Esophagus muscularis mucosa (tissue), 4 donors: ENCODE measurements at regions not wholly inside any gene's neighbourhood (a gene's known extent, or its start where the extent isn't known, plus 50 kb on each side); places are given as distances from the start of the nearest gene placed in this dataset.

Experiments
- DNase-seq: peaks from one replicate; pipeline ENCODE4 v3.0.0-alpha.2; 2017; ENCODE audit errors: extremely low spot score
- H3K27ac ChIP-seq, 4 donors: fragments of 200-600 bp; sonication (generic); replicated peaks in 1 of 4; 1 replicate in 3 of 4; 2 replicates in 1 of 4; pipeline ENCODE4 v1.5.1; 2016 to 2019; ENCODE audit warnings: mild to moderate bottlenecking in 1 of 4
- H3K27me3 ChIP-seq, 4 donors: fragments of 200-600 bp; sonication (generic); one replicate each; pipeline versions ENCODE4 v1.5.1 to v1.6.0; 2016 to 2019
- H3K36me3 ChIP-seq, 4 donors: fragments of 200-600 bp; sonication (generic); one replicate each; pipeline ENCODE4 v1.5.1; 2016 to 2019
- H3K4me1 ChIP-seq, 4 donors: fragments of 200-600 bp; sonication (generic); one replicate each; pipeline ENCODE4 v1.5.1; 2016 to 2019
- H3K4me3 ChIP-seq, 4 donors: fragments of 200-600 bp; sonication (generic); 1 replicate in 2 of 4; 2 replicates in 2 of 4; pipeline ENCODE4 v1.5.1; 2016 to 2019; ENCODE audit warnings: mild to moderate bottlenecking in 4 of 4, moderate library complexity in 1 of 4
- H3K9me3 ChIP-seq, 4 donors: fragments of 200-600 bp; sonication (generic); 1 replicate in 3 of 4; 2 replicates in 1 of 4; pipeline ENCODE4 v1.5.1; 2016 to 2019
- CTCF ChIP-seq, 3 experiments: fragments of 200-600 bp in 2 of 3; fragments of 450-650 bp in 1 of 3; sonication (generic) in 2 of 3; IDR thresholded peaks; one replicate each; pipeline ENCODE4 v1.5.1; 2017 to 2019; ENCODE audit warnings: antibody characterized with exemption in 3 of 3, mild to moderate bottlenecking in 2 of 3, moderate library complexity in 1 of 3
- EP300 ChIP-seq: sonication (generic); formaldehyde crosslinking; IDR thresholded peaks from one replicate; pipeline ENCODE4 v1.6.1; 2017; ENCODE audit warnings: antibody characterized with exemption
- POLR2A ChIP-seq: fragments of 450-650 bp; IDR thresholded peaks from one replicate; pipeline ENCODE4 v1.6.1; 2017; ENCODE audit warnings: antibody characterized with exemption, moderate library complexity, mild to moderate bottlenecking, low read depth
- POLR2AphosphoS5 ChIP-seq, 2 donors: sonication (generic); formaldehyde crosslinking; IDR thresholded peaks; one replicate each; pipeline ENCODE4 v1.6.1; 2017; ENCODE audit warnings: antibody characterized with exemption in 2 of 2
- WGBS: methylation state at CpG from one replicate; pipeline ENCODE4 v1.1.5; 2018; 5-methylcytosine and 5-hydroxymethylcytosine counted together
- intact Hi-C: fragments of 100-400 bp; cut with DNase I; formaldehyde crosslinking; loops from one replicate; pipeline ENCODE4 v1.15.1; 2023

- DNase-seq: no peak
- H3K27ac ChIP-seq: no peak overlapping the region
- H3K4me1 ChIP-seq: no peaks in the 10 kb centered on the region
- peaks cover 0 to 13% (median 0%) of the 10 kb centered on the region in 4 donors for H3K9me3 ChIP-seq
- H3K27me3 ChIP-seq: peaks cover 0 to 34% (median 0%) of the 10 kb centered on the region in 4 donors
- intact Hi-C loops: no loop called here
- TF ChIP-seq POLR2A (no peak), EP300 (no peak), CTCF (IDR thresholded peaks at IDR 0.05) (no peak), POLR2AphosphoS5 (IDR thresholded peaks at IDR 0.05) (no peak)
- 59% methylated on average over 2 of the region's 2 CpGs for WGBS
- no peak overlapping the region for H3K4me3 ChIP-seq
- no peaks in the 10 kb centered on the region for H3K36me3 ChIP-seq
These were observed 83.0 kb upstream of the FCN1 start for GRCh38 chr9:135000647-135001245.

GRCh38 chr9:135001526-135001925 is 83.8 kb upstream of the FCN1 start:
- intact Hi-C loops: no loop called here

GRCh38 chr9:135002336-135002735 is 84.6 kb upstream of the FCN1 start:
- Histone ChIP-seq H3K4me3 (no peak overlapping the region), H3K36me3 (no peaks in the 10 kb centered on the region), H3K27ac (no peak overlapping the region), H3K27me3 (peaks cover 0 to 23% (median 0%) of the 10 kb centered on the region in 4 donors), H3K4me1 (no peaks in the 10 kb centered on the region), H3K9me3 (peaks cover 0 to 13% (median 0%) of the 10 kb centered on the region in 4 donors)
- no peak for DNase-seq
- WGBS: 65% methylated on average over 4 of the region's 6 CpGs
- no peak for TF ChIP-seq POLR2AphosphoS5 (IDR thresholded peaks at IDR 0.05)
- no peak for TF ChIP-seq CTCF (IDR thresholded peaks at IDR 0.05)
- TF ChIP-seq EP300: no peak
- no peak for TF ChIP-seq POLR2A
- intact Hi-C loops: no loop called here

More at GRCh38 chr9:135001526-135001925, 83.8 kb upstream of the FCN1 start:
- Histone ChIP-seq H3K27ac (no peak overlapping the region), H3K4me3 (no peak overlapping the region), H3K9me3 (peaks cover 0 to 13% (median 0%) of the 10 kb centered on the region in 4 donors), H3K27me3 (peaks cover 0 to 30% (median 0%) of the 10 kb centered on the region in 4 donors), H3K4me1 (no peaks in the 10 kb centered on the region), H3K36me3 (no peaks in the 10 kb centered on the region)
- whole genome bisulfite sequencing: 86% methylated on average over 2 of the region's 2 CpGs
- TF ChIP-seq POLR2AphosphoS5 (IDR thresholded peaks at IDR 0.05) (no peak), POLR2A (no peak)
- no peak for DNase-seq

DNA sequence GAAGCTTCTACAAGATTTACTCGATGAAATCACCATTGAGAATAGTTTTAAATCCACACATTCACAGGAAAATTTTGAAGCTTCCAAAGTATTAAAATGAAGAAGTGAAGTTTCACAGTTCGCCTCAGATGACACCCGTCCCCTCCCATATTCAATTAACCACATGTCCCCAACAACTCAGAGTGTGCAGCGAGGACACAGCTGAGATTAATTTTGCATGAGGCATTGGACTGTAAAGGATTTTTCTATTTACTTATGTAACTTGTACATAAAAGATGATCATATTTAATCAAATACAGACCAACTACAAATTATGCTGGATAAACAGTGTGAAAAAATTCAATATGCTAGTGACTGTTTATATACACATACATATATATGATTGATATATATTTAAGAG is 84.7 kb upstream of the OLFM1 start:
- intact Hi-C loops: no loop called here
- no peaks in the 10 kb centered on the region for H3K4me1 ChIP-seq
- WGBS: 69% methylated on average over 4 of the region's 4 CpGs

DNA sequence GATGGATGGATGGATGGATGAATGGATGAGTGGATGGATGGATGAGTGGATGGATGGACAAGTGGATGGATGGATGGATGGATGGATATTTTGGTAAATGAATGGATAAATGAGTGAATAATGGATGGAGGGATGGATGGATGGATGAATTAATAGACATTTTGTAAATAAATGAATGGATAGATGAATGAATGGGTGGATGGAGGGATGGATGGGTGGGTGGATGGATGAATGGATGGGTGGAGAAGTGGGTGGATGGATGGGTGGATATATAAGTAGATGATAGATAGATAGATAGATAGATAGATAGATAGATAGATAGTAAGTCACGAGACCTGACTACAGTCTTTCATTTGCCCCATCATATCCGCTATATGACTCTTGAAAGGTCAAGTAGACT is 82.7 kb upstream of the OLFM1 start:
- Histone ChIP-seq H3K27me3 (peaks cover 0 to 32% (median 0%) of the 10 kb centered on the region in 4 donors), H3K9me3 (peaks cover 0 to 6% (median 0%) of the 10 kb centered on the region in 4 donors), H3K36me3 (no peaks in the 10 kb centered on the region), H3K4me1 (no peaks in the 10 kb centered on the region), H3K27ac (no peak overlapping the region), H3K4me3 (no peak overlapping the region)
- TF ChIP-seq EP300 (no peak), POLR2A (no peak), POLR2AphosphoS5 (IDR thresholded peaks at IDR 0.05) (no peak), CTCF (IDR thresholded peaks at IDR 0.05) (no peak)
- 96% methylated on average over 2 of the region's 2 CpGs for WGBS
- no peak for DNase-seq
- intact Hi-C loops: no loop called here

More for the DNA sequence above, 84.7 kb upstream of the OLFM1 start:
- DNase-seq: no peak
- Histone ChIP-seq H3K27ac (no peak overlapping the region), H3K36me3 (no peaks in the 10 kb centered on the region), H3K9me3 (peaks cover 0 to 12% (median 0%) of the 10 kb centered on the region in 4 donors), H3K4me3 (no peak overlapping the region), H3K27me3 (peaks cover 0 to 20% (median 0%) of the 10 kb centered on the region in 4 donors)
- no peak for TF ChIP-seq POLR2AphosphoS5 (IDR thresholded peaks at IDR 0.05)
- no peak for TF ChIP-seq POLR2A
- no peak for TF ChIP-seq CTCF (IDR thresholded peaks at IDR 0.05)
- no peak for TF ChIP-seq EP300
